ENCODE measurements at regions not wholly inside any gene's neighbourhood (a gene's known extent, or its start where the extent isn't known, plus 50 kb on each side); places are given as distances from the start of the nearest gene placed in this dataset.

GRCh38 chr4:181608181-181608580, 635.0 kb upstream of the TENM3 start:
- no peak for DNase-seq (ENCODE audit: low read depth in 3 of 3, low spot score in 1 of 3)

- no peak for DNase-seq (ENCODE audit: low read depth in 3 of 3, low spot score in 1 of 3)
Observed at GRCh38 chr4:181611033-181611711, 632.0 kb upstream of the TENM3 start.

GRCh38 chr4:181611946-181612600, 631.1 kb upstream of the TENM3 start:
- no peak for DNase-seq (ENCODE audit: low read depth in 3 of 3, low spot score in 1 of 3)

- no peak for DNase-seq (ENCODE audit: low read depth in 3 of 3, low spot score in 1 of 3)
Observed at GRCh38 chr4:181613200-181613599, 630.0 kb upstream of the TENM3 start.

- no peak for DNase-seq (ENCODE audit: low read depth in 3 of 3, low spot score in 1 of 3)
Observed at GRCh38 chr4:181618038-181618618, 625.1 kb upstream of the TENM3 start.

GRCh38 chr4:181618896-181619295, 624.3 kb upstream of the TENM3 start:
- DNase-seq (ENCODE audit: low read depth in 3 of 3, low spot score in 1 of 3): no peak

- DNase-seq (ENCODE audit: low read depth in 3 of 3, low spot score in 1 of 3): no peak
Observed at GRCh38 chr4:181619651-181620050, 623.6 kb upstream of the TENM3 start.

- DNase-seq (ENCODE audit: low read depth in 3 of 3, low spot score in 1 of 3): no peak
Observed at GRCh38 chr4:181637186-181638105, 605.8 kb upstream of the TENM3 start.

GRCh38 chr4:181643466-181643865, 599.7 kb upstream of the TENM3 start:
- no peak for DNase-seq (ENCODE audit: low read depth in 3 of 3, low spot score in 1 of 3)

GRCh38 chr4:181645489-181645888, 597.7 kb upstream of the TENM3 start:
- DNase-seq (ENCODE audit: low read depth in 3 of 3, low spot score in 1 of 3): no peak

- no peak for DNase-seq (ENCODE audit: low read depth in 3 of 3, low spot score in 1 of 3)
Observed at GRCh38 chr4:181646864-181647263, 596.3 kb upstream of the TENM3 start.

- DNase-seq (ENCODE audit: low read depth in 3 of 3, low spot score in 1 of 3): no peak
Observed at GRCh38 chr4:181647396-181648147, 595.6 kb upstream of the TENM3 start.

GRCh38 chr4:181650033-181650825, 593.0 kb upstream of the TENM3 start:
- DNase-seq (ENCODE audit: low read depth in 3 of 3, low spot score in 1 of 3): no peak

GRCh38 chr4:181656748-181657147, 586.5 kb upstream of the TENM3 start:
- no peak for DNase-seq (ENCODE audit: low read depth in 3 of 3, low spot score in 1 of 3)

- no peak for DNase-seq (ENCODE audit: low read depth in 3 of 3, low spot score in 1 of 3)
Observed at GRCh38 chr4:181659202-181659601, 584.0 kb upstream of the TENM3 start.

GRCh38 chr4:181659876-181660275, 583.3 kb upstream of the TENM3 start:
- DNase-seq (ENCODE audit: low read depth in 3 of 3, low spot score in 1 of 3): no peak

GRCh38 chr4:181661090-181661489, 582.1 kb upstream of the TENM3 start:
- no peak for DNase-seq (ENCODE audit: low read depth in 3 of 3, low spot score in 1 of 3)

GRCh38 chr4:181661923-181662322, 581.3 kb upstream of the TENM3 start:
- no peak for DNase-seq (ENCODE audit: low read depth in 3 of 3, low spot score in 1 of 3)

- no peak for DNase-seq (ENCODE audit: low read depth in 3 of 3, low spot score in 1 of 3)
Observed at GRCh38 chr4:181662383-181662782, 580.8 kb upstream of the TENM3 start.

- no peak for DNase-seq (ENCODE audit: low read depth in 3 of 3, low spot score in 1 of 3)
Observed at GRCh38 chr4:181670506-181670905, 572.7 kb upstream of the TENM3 start.
